ENCODE measurements at regions not wholly inside any gene's neighbourhood (a gene's known extent, or its start where the extent isn't known, plus 50 kb on each side); places are given as distances from the start of the nearest gene placed in this dataset.

DNA sequence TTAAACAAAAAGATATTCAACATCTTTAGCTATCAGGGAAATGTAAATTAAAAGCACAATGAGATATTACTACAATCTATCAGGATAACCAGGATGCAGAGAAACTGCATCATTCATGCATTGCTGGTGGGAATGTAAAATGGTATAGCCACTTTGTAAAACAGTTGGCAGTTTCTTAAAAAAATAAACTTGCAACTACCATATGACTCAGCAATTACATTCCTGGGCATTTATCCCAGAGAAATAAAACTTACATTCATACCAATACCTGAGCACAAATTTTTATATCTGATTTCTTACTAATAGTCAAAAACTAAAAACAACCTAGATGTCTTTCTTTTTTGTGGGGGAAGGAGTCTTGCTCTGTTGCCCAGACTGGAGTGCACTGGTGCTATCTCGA lies 190.3 kb upstream of the TAB2 start:
- no peak for DNase-seq (ENCODE audit: low spot score)
- Histone ChIP-seq H3K27ac (ENCODE audit: low read depth, low read length, poor library complexity, severe bottlenecking) (no peak overlapping the region), H3K27me3 (replicated peaks; ENCODE audit: insufficient read depth, low read depth, low read length, poor library complexity) (no peaks in the 10 kb centered on the region), H3K4me1 (ENCODE audit: insufficient read depth, low read length, poor library complexity, severe bottlenecking) (no peaks in the 10 kb centered on the region), H3K9me3 (ENCODE audit: low read depth, low read length, poor library complexity, severe bottlenecking) (no peaks in the 10 kb centered on the region), H3K4me3 (ENCODE audit: low read depth, low read length, poor library complexity, severe bottlenecking) (no peak overlapping the region), H3K36me3 (ENCODE audit: insufficient read depth, low read length, poor library complexity, severe bottlenecking) (no peaks in the 10 kb centered on the region)
- BruUV-seq (replicated peaks), result no TSS peak
- TF ChIP-seq, protein P1, sequence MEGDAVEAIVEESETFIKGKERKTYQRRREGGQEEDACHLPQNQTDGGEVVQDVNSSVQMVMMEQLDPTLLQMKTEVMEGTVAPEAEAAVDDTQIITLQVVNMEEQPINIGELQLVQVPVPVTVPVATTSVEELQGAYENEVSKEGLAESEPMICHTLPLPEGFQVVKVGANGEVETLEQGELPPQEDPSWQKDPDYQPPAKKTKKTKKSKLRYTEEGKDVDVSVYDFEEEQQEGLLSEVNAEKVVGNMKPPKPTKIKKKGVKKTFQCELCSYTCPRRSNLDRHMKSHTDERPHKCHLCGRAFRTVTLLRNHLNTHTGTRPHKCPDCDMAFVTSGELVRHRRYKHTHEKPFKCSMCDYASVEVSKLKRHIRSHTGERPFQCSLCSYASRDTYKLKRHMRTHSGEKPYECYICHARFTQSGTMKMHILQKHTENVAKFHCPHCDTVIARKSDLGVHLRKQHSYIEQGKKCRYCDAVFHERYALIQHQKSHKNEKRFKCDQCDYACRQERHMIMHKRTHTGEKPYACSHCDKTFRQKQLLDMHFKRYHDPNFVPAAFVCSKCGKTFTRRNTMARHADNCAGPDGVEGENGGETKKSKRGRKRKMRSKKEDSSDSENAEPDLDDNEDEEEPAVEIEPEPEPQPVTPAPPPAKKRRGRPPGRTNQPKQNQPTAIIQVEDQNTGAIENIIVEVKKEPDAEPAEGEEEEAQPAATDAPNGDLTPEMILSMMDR (conservative IDR thresholded peaks at IDR 0.05; ENCODE audit: low read depth, low read length), result no peak
- TF ChIP-seq EZH2 (IDR thresholded peaks at IDR 0.05; ENCODE audit: borderline replicate concordance, low read depth, low read length, poor library complexity, severe bottlenecking), result no peak
- ChIA-PET POLR2A (ENCODE audit: low non-redundant PET) (no interaction called here), CTCF (no interaction called here)
- intact Hi-C loops (cut with micrococcal nuclease; ENCODE audit: unreplicated experiment), result no loop called here

GRCh38 chr6:149128489-149129145 lies 188.9 kb upstream of the TAB2 start:
- no TSS peak for BruUV-seq (replicated peaks)
- Histone ChIP-seq H3K27ac (ENCODE audit: low read depth, low read length, poor library complexity, severe bottlenecking) (no peak overlapping the region), H3K9me3 (ENCODE audit: low read depth, low read length, poor library complexity, severe bottlenecking) (no peaks in the 10 kb centered on the region), H3K36me3 (ENCODE audit: insufficient read depth, low read length, poor library complexity, severe bottlenecking) (no peaks in the 10 kb centered on the region), H3K27me3 (replicated peaks; ENCODE audit: insufficient read depth, low read depth, low read length, poor library complexity) (no peaks in the 10 kb centered on the region), H3K4me1 (ENCODE audit: insufficient read depth, low read length, poor library complexity, severe bottlenecking) (no peaks in the 10 kb centered on the region), H3K4me3 (ENCODE audit: low read depth, low read length, poor library complexity, severe bottlenecking) (no peak overlapping the region)
- DNase-seq (ENCODE audit: low spot score), result no peak
- CTCF ChIA-PET, result no interaction called here
- TF ChIP-seq EZH2 (IDR thresholded peaks at IDR 0.05; ENCODE audit: borderline replicate concordance, low read depth, low read length, poor library complexity, severe bottlenecking), result no peak
- TF ChIP-seq, protein P1 (conservative IDR thresholded peaks at IDR 0.05; ENCODE audit: low read depth, low read length), result no peak
- intact Hi-C loops (cut with micrococcal nuclease; ENCODE audit: unreplicated experiment), result no loop called here
- POLR2A ChIA-PET (ENCODE audit: low non-redundant PET), result no interaction called here

- H3K36me3 ChIP-seq (ENCODE audit: insufficient read depth, low read length, poor library complexity, severe bottlenecking), result no peaks in the 10 kb centered on the region
- BruUV-seq (replicated peaks), result no TSS peak
- H3K4me3 ChIP-seq (ENCODE audit: low read depth, low read length, poor library complexity, severe bottlenecking), result no peak overlapping the region
- H3K4me1 ChIP-seq (ENCODE audit: insufficient read depth, low read length, poor library complexity, severe bottlenecking), result no peaks in the 10 kb centered on the region
- DNase-seq (ENCODE audit: low spot score), result no peak
- ChIA-PET POLR2A (ENCODE audit: low non-redundant PET) (no interaction called here), CTCF (no interaction called here)
- TF ChIP-seq, protein P1 (conservative IDR thresholded peaks at IDR 0.05; ENCODE audit: low read depth, low read length), result no peak
- H3K9me3 ChIP-seq (ENCODE audit: low read depth, low read length, poor library complexity, severe bottlenecking), result no peaks in the 10 kb centered on the region
- no peaks in the 10 kb centered on the region for H3K27me3 ChIP-seq (replicated peaks; ENCODE audit: insufficient read depth, low read depth, low read length, poor library complexity)
- H3K27ac ChIP-seq (ENCODE audit: low read depth, low read length, poor library complexity, severe bottlenecking), result no peak overlapping the region
- intact Hi-C loops (cut with micrococcal nuclease; ENCODE audit: unreplicated experiment), result no loop called here
Observed at GRCh38 chr6:149129371-149130077, 188.0 kb upstream of the TAB2 start.
